Fibroblast of skin of left quadriceps (primary cell): ENCODE measurements at regions not wholly inside any gene's neighbourhood (a gene's known extent, or its start where the extent isn't known, plus 50 kb on each side); places are given as distances from the start of the nearest gene placed in this dataset.
"Not testable (repeated sequence)": the region's sequence is repeated elsewhere in the genome, so short reads cannot be mapped to it uniquely, and the experiment has no call there.

Experiments used
- DNase-seq, 2 experiments: peaks; one replicate each; pipeline ENCODE4 v3.0.0-alpha.2; 2013; ENCODE audit warnings: low read depth in 2 of 2

GRCh38 chr10:131816941-131817700 is 83.7 kb upstream of the PPP2R2D start:
- no peak for DNase-seq

DNA sequence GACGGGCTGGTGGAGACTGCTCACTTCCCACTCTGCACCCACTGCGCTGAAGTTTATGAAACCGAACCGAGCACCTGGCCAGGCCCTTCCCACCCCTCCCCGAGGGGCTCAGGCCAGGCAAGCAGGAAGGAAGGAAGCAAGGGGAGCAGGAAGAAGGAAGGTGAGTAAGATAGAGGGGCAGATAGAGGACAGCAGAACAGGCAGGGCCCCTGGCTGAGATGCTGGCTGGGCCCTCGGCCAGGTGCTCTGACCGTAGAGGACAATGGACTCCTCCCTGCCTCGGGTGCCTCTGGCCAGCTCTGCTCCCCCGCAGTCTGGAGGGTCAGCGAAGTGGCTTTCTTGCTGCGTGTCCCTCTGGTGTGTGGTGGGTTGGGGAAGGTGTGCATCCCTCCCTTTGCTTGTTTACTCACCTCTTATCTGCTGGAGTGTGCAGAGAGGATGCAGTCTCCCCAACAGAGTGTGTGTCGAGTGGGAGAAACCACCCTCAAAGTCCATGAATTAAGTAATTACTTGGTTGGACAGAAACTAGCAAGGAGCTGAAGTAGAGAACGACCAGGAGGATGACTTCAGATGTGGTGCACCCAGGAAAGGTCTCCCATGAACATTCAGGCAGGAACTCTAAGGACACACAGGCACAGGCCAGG is 82.8 kb upstream of the PPP2R2D start:
- no peak for DNase-seq

DNA sequence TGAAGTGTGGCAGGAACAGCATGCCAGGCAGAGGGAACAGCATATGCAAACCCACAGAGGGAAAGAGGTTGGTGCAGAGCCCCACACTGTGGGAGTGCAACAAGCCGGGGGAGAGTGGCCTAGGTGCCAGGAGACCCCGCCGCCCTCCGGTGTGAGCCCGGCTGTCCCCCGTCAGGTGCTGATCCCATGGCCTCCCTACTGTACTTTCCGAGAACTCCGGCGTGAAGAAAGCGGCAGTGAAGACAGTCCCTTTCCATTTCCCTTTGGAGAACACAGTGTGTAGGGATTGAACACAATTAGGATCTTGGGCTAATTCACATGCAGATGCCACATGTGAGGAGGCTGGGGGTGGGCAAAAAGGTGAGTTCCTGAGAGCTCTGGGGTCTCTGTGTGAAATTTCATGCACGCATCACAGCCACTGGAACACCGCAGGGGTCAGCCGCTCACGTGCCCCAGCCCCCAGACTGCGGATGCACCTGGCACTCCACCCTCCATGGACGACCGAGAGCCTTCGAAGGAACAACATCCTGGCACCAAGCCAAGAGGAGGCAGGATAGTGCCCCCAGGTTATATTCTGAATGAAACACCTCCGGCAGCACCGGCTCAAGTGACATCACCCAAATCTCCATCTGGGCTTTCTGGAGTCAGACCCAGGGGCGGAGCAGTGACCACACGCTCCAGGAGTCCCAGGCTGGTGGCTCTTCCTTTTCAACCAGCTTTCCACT is 82.1 kb upstream of the PPP2R2D start:
- DNase-seq: no peak

DNA sequence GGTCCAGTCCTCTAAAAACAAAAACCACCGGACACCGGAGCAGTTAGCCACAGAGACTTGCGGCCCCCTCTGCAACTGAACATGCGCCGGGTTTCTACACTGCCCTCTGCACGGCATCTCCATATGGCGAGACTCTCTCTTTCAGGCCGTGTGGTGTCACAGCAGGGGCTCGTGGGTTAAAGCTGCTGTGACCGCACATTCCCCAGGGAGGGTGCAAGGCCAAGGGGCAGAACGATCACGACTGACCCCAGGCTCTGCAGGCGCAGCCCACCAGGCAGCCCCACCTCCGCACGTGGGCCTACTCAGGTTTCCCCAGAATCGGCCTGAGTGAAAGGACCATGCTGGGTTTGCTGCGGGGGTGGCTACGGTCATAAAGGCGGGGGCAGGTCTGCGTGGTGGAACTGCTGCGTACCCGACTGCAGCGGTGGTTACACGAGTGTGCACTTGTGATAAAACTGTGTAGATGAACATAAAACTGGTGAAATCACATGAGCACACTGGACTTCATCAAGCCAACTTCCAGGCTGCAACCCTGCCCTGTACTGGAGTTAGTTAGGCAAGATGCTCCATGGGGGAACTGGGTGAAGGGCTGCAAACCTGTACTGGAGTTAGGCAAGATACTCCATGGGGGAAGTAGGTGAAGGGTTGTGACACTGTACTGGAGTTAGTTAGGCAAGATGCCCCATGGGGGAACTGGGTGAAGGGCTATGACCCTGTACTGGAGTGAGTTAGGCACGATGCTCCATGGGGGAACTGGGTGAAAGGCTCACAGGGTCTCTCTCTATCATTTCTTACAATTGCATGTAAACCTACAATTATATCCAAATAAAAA is 81.4 kb upstream of the PPP2R2D start:
- DNase-seq: no peak

DNA sequence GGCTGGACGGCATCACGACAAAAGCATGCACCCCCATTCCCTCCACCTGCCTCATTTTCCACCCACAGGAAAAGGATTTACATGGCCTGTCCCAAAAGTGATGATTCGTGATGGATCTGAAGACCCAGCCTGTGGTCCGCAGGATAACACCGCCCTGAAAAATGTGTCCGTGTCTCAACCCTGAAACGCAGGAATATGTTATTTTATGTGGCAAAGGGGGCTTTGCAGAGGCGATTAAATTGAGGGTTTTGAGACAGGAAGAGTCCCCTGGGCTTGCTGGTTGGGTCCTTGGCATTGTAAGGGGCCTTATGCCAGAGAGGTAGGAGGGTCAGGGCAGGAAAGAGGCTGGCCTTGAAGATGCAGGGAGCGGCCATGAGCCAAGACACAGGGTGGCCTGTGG is 80.2 kb upstream of the PPP2R2D start:
- no peak for DNase-seq

DNA sequence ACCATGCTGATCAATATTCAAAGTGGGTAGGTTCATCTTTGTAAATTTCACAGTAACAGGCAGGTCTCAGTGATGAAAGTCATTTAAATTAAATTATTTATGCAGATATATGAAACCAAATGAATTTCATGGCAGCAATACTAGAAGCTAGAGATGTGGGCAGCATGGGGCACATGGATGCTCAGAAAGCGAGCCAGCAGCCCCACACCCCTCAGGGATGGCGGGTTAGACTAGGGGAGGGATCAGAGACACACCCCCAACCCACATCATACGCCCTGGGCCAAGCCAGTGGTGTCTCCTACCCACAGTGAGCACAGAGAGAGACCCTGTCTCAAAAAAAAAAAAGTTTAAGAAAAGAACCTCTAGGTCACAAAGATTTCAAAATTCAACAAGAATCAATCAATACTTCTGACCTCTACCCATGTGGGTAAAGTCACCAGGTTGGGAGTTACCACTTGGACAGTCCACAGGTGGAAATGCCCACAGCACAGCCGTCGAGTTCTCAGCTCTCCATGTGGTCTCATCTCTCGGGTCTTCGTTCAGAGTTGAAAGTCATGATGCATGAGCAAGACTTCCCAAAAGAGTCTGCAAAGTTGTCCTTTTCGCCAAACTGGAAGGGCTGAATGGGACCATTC is 79.3 kb upstream of the PPP2R2D start:
- DNase-seq: no peak

GRCh38 chr10:131822013-131822691 is 78.7 kb upstream of the PPP2R2D start:
- DNase-seq: no peak

DNA sequence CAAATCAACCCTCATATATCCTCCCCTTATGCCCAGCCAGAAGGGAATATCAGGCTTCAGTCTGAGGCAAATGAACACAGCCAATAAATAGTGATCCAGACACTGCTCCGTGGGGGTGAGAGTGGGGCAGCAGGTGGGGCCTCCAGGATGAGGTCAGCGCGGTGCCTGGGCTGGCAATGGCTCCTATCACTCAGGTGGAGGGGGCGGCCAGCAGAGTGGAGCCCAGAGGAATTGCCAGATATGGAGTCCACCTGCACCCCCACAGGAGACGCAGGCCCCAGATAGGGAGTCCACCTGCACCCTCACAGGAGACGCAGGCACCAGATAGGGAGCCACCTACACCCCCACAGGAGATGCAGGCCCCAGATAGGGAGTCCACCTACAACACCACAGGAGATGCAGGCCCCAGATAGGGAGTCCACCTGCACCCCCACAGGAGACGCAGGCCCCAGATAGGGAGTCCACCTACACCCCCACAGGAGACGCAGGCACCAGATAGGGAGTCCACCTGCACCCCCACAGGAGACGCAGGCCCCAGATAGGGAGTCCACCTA is 78.0 kb upstream of the PPP2R2D start:
- DNase-seq: no peak

DNA sequence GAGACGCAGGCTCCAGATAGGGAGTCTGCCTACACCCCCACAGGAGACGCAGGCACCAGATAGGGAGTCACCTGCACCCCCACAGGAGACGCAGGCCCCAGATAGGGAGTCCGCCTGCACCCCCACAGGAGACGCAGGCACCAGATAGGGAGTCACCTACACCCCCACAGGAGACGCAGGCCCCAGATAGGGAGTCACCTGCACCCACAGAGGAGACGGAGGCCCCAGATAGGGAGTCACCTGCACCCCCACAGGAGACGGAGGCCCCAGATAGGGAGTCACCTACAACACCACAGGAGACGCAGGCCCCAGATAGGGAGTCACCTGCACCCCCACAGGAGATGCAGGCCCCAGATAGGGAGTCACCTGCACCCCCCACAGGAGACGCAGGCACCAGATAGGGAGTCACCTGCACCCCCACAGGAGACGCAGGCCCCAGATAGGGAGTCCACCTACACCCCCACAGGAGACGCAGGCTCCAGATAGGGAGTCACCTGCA is 77.2 kb upstream of the PPP2R2D start:
- DNase-seq: not testable (repeated sequence)

DNA sequence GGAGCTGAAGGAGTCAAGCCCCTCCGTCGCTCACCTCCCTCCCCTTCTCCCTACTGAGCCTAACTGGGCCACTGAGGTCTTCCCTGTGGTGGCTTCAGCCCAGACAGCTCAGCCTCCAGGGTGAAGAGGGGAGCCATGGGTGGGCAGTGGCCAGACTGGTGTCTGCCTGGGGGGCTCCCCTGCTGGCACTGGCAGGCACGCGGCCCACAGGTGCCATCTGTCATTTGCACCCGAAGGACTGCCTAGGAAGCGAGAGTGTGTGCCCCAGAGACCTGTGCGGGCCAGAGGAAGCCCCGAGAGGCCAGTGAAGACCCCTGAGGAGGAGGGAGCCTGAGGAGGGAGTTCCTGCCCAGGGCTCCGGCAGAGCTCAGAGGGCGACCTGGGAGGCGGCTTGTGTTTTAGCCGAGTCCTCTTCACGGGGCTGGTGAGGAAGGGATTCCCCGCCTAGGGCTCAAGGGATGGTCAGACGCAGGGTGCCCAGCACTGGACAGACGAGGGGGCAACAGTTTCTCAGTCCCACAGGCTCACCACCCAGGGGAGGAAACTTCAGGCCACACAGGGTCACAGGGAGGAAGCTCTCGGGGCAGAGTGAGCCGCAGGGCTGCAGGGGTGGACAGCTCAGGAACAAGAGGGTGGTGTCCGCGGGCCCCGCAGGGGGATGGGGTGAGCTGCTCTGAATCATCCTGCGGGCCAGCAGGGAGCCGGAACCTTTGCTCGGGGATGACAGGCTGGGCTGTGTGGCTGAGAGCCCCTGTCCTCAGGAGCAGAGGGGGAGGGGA is 76.2 kb upstream of the PPP2R2D start:
- DNase-seq: no peak

DNA sequence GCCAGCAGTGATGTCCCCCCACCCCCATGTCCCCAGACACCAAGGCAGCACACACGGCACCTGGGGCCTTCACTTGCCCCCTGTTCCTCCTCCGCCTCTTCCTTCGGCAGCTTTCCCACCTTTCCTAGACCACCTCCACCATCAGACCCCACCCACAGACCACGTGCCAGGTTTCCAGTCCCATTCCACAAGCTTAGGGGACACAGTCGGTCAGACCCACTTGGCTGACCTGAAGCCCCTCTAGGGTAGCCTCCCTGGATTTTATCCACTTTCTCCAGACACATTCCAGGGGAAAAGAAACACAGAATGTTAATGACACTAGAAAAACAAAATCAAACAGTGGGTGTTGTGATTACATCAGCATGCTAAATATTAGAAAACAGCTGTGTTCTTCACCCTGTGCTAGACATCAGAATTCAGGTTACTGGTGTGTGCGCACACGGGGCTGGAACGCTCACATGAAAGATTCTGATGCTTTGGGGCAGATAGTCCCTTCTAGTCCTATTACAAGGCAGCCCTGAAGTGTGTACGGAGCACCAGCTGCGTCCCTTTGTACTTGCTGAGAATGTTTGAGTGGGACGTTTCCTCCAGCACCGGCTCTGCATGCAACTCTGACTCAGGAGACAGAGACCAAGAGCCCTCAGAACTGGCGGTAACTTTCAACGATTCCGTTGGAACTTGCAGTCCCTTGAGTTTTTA is 75.5 kb upstream of the PPP2R2D start:
- no peak for DNase-seq

GRCh38 chr10:131825960-131826650 is 74.7 kb upstream of the PPP2R2D start:
- no peak for DNase-seq

DNA sequence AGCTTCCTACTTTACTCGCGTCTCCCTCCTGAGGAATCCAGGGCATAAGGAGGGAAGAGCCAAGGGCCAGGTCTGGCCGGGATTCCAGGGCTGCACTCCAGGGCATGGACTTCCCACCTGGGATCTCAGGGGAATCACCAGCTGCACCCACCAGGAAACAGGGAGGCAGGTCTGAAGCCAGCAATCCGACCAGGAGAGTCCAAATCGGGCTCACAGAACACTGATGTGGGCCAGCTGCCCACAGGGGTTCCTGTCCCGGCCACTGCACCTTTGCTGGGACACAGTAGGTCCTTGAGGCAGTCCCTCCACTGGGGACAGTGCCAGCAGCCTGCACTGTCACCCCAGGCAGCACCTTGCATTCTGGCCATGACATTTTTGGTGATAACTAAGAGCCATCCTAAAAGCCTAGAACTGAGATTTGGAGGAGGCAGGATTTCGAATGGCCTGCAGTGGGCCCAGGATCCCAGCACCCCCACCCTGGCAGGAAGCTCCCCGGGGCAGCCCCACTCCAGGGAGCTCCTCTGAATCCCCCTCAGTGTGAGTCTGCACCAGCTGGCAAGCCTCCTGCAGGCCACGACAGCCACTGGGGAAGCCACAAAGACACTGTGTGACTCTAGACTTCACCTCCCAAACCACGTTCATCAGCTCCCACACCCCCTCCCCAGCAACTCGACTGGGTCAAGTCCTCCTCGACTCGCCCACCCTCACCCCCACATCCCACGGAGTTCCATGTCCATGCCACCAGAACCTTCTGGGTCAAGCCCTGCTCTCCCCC is 71.5 kb upstream of the PPP2R2D start:
- DNase-seq: no peak

DNA sequence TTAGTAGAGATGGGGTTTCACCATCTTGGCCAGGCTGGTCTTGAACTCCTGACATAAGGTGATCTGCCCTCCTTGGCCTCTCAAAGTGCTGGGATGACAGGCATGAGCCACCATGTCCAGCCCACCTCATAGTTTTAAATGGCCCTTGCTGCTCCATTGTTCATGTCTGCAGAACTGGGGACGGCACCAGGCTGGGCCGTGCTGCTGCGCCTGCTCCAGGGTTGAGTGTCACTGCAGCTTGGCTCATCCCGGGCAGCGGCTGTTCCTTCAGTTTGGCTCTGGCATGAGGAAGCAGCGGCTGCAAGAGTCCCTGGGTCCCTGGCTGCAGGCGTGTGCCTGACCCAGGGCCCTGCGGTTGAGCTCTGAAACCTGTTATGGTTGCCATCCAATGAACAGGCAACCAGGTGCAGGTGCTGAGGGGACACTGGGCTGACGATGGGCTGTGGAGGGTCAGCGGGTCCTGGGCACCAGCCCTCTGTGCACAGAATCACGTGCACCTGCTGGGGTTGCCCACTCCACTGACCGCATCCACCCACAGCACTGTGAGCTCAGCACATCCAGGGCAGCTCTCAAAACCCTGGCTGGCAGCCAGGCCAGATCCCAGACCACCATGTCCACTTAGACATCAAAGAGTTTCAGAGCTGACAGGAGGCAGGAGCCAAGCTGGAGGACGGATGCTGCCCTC is 70.2 kb upstream of the PPP2R2D start:
- no peak for DNase-seq

DNA sequence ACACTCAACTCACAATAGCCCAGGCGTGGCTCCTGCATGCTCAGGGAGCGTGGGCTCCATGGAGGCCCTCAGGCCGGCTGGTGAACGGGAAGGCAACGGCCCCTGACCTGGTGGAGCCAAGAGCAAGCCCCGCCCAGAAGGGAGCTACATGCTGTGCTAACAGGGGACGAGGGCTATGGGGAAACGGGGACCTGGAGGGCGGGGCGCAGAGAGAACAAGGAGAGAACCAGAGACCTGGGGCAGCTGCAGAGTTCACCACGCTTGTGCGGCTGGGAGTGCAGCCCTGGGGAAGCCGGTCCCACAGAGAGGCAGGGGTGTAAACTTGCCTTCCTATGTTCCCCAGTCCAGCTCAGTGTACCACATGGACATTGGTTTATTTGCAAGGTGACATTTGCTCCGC is 69.2 kb upstream of the PPP2R2D start:
- no peak for DNase-seq

GRCh38 chr10:131832056-131832685 is 68.6 kb upstream of the PPP2R2D start:
- DNase-seq: no peak

- DNase-seq: no peak
Observed at GRCh38 chr10:131833013-131833412, 67.8 kb upstream of the PPP2R2D start.
